HEK293T (cell line): ENCODE measurements at regions not wholly inside any gene's neighbourhood (a gene's known extent, or its start where the extent isn't known, plus 50 kb on each side); places are given as distances from the start of the nearest gene placed in this dataset.

Source experiments
- ARNT ChIP-seq: fragments of 450-650 bp; IDR thresholded peaks from 2 replicates; pipeline ENCODE4 v1.6.1; 2017; ENCODE audit warnings: mild to moderate bottlenecking
- BHLHE40 ChIP-seq: fragments of 450-650 bp; IDR thresholded peaks from 2 replicates; pipeline ENCODE4 v1.6.1; 2016; ENCODE audit warnings: mild to moderate bottlenecking, moderate library complexity, borderline replicate concordance
- CTBP1 ChIP-seq: fragments of 450-650 bp; IDR thresholded peaks from 2 replicates; pipeline ENCODE4 v1.6.1; 2016; ENCODE audit warnings: borderline replicate concordance
- FOXM1 ChIP-seq: fragments of 450-650 bp; IDR thresholded peaks from 2 replicates; pipeline ENCODE4 v1.6.1; 2017; ENCODE audit warnings: mild to moderate bottlenecking, borderline replicate concordance
- LEF1 ChIP-seq: fragments of 450-650 bp; IDR thresholded peaks from 2 replicates; pipeline ENCODE4 v1.6.1; 2017; ENCODE audit warnings: mild to moderate bottlenecking, borderline replicate concordance
- SP1 ChIP-seq: fragments of 450-650 bp; IDR thresholded peaks from 2 replicates; pipeline ENCODE4 v1.6.1; 2017
- SUZ12 ChIP-seq: fragments of 450-650 bp; IDR thresholded peaks from 2 replicates; pipeline ENCODE4 v1.6.1; 2016; ENCODE audit warnings: mild to moderate bottlenecking

- no peak for TF ChIP-seq SP1
- no peak for TF ChIP-seq CTBP1
- no peak for TF ChIP-seq BHLHE40
- no peak for TF ChIP-seq SUZ12
- no peak for TF ChIP-seq FOXM1
- TF ChIP-seq ARNT: no peak
- TF ChIP-seq LEF1: no peak
Measured at GRCh38 chr5:130884023-130884422, 281.0 kb downstream of the HINT1 start.
